GM23338 (cell line): ENCODE measurements at regions not wholly inside any gene's neighbourhood (a gene's known extent, or its start where the extent isn't known, plus 50 kb on each side); places are given as distances from the start of the nearest gene placed in this dataset.

Experiments used
- ATAC-seq: fragments of 200-7000 bp; cut with Tn5 transposase; 3 replicates; pipeline ENCODE4 v1.9.1; 2020
- DNase-seq: peaks from one replicate; pipeline ENCODE4 v3.0.0-alpha.2; 2015; ENCODE audit warnings: low spot score
- H2AFZ ChIP-seq: fragments of 200-600 bp; sonication (generic); 2 replicates; pipeline ENCODE4 v1.8.0; 2016; ENCODE audit warnings: antibody characterized with exemption, mild to moderate bottlenecking, moderate library complexity
- H3F3A ChIP-seq: fragments of 200-600 bp; sonication (generic); replicated peaks from 2 replicates; pipeline ENCODE4 v1.8.0; 2017; ENCODE audit warnings: antibody characterized with exemption, mixed run types, low read depth
- H3K27ac ChIP-seq: fragments of 200-600 bp; sonication (generic); 2 replicates; pipeline ENCODE4 v1.6.1; 2016; ENCODE audit warnings: low read depth
- H3K27me3 ChIP-seq: fragments of 200-600 bp; sonication (generic); 2 replicates; pipeline ENCODE4 v1.8.0; 2016; ENCODE audit warnings: mild to moderate bottlenecking, mixed run types, moderate library complexity; ENCODE audit not compliant: insufficient read depth
- H3K36me3 ChIP-seq: fragments of 200-600 bp; sonication (generic); 2 replicates; pipeline ENCODE4 v1.8.0; 2016; ENCODE audit warnings: mild to moderate bottlenecking; ENCODE audit not compliant: insufficient read depth
- H3K4me1 ChIP-seq: fragments of 200-600 bp; sonication (generic); 2 replicates; pipeline ENCODE4 v1.8.0; 2016; ENCODE audit warnings: mild to moderate bottlenecking, moderate library complexity; ENCODE audit not compliant: insufficient read depth
- H3K4me2 ChIP-seq: fragments of 200-600 bp; sonication (generic); 2 replicates; pipeline ENCODE4 v1.7.1; 2017; ENCODE audit warnings: mixed run types
- H3K4me3 ChIP-seq: fragments of 200-600 bp; sonication (generic); 2 replicates; pipeline ENCODE4 v1.6.1; 2016; ENCODE audit warnings: mixed run types
- H3K79me2 ChIP-seq: fragments of 200-600 bp; sonication (generic); replicated peaks from 2 replicates; pipeline ENCODE4 v1.8.0; 2017; ENCODE audit warnings: mild to moderate bottlenecking; ENCODE audit not compliant: insufficient read depth
- H3K9me2 ChIP-seq: fragments of 200-600 bp; sonication (generic); 2 replicates; pipeline ENCODE4 v1.8.0; 2017; ENCODE audit not compliant: insufficient read depth
- H4K20me1 ChIP-seq: fragments of 200-600 bp; sonication (generic); replicated peaks from 2 replicates; pipeline ENCODE4 v1.8.0; 2017; ENCODE audit warnings: mild to moderate bottlenecking; ENCODE audit not compliant: insufficient read depth
- H3K27ac Mint-ChIP-seq: 2 replicates; pipeline ENCODE4 v1.8.0; 2020; ENCODE audit warnings: inconsistent platforms, mild to moderate bottlenecking, moderate library complexity, mixed read lengths
- H3K27me3 Mint-ChIP-seq: 3 replicates; pipeline ENCODE4 v1.8.0; 2022; ENCODE audit warnings: low read depth, mild to moderate bottlenecking, moderate library complexity, mixed read lengths, inconsistent platforms; ENCODE audit not compliant: insufficient read depth, poor library complexity
- H3K36me3 Mint-ChIP-seq: 3 replicates; pipeline ENCODE4 v1.8.0; 2021; ENCODE audit warnings: low read depth, mild to moderate bottlenecking, inconsistent platforms, moderate library complexity, mixed read lengths
- H3K4me1 Mint-ChIP-seq: 3 replicates; pipeline ENCODE4 v1.8.0; 2020; ENCODE audit warnings: mild to moderate bottlenecking, inconsistent platforms, mixed read lengths
- H3K4me3 Mint-ChIP-seq: 3 replicates; pipeline ENCODE4 v1.8.0; 2021; ENCODE audit warnings: moderate library complexity, mild to moderate bottlenecking, inconsistent platforms, mixed read lengths
- H3K9me3 Mint-ChIP-seq: 3 replicates; pipeline ENCODE4 v1.8.0; 2020; ENCODE audit warnings: moderate library complexity, mild to moderate bottlenecking, inconsistent platforms, mixed read lengths
- CREB1 ChIP-seq: fragments of 250-450 bp; sonication (Bioruptor Pico); IDR thresholded peaks from 2 replicates; pipeline ENCODE4 v1.5.0; 2020; ENCODE audit warnings: low read depth, mild to moderate bottlenecking, moderate library complexity
- CTCF ChIP-seq, 2 experiments: fragments of 200-600 bp in 1 of 2; sonication (generic) in 1 of 2; conservative IDR thresholded peaks; 2 replicates each; pipeline versions ENCODE4 v1.5.1 to v1.6.1; 2016 to 2017; ENCODE audit warnings: antibody characterized with exemption in 2 of 2, low read depth in 2 of 2, mild to moderate bottlenecking in 2 of 2, moderate library complexity in 1 of 2
- ETS1 ChIP-seq: IDR thresholded peaks from 2 replicates; pipeline ENCODE4 v1.6.1; 2016; ENCODE audit warnings: antibody characterized with exemption
- EZH2 ChIP-seq: fragments of 200-600 bp; sonication (generic); IDR thresholded peaks from one replicate; pipeline ENCODE4 v1.8.0; 2017; ENCODE audit warnings: antibody characterized with exemption, mild to moderate bottlenecking, low read depth; ENCODE audit not compliant: unreplicated experiment
- EZH2phosphoT487 ChIP-seq: fragments of 200-600 bp; sonication (generic); IDR thresholded peaks from one replicate; pipeline ENCODE4 v1.8.1; 2018; ENCODE audit warnings: antibody characterized with exemption; ENCODE audit not compliant: unreplicated experiment
- JUNB ChIP-seq: IDR thresholded peaks from one replicate; pipeline ENCODE4 v1.6.1; 2016; ENCODE audit warnings: antibody characterized with exemption; ENCODE audit not compliant: unreplicated experiment
- NANOG ChIP-seq: IDR thresholded peaks from 2 replicates; pipeline ENCODE4 v1.6.1; 2016; ENCODE audit warnings: antibody characterized with exemption, borderline replicate concordance
- POLR2AphosphoS5 ChIP-seq: IDR thresholded peaks from 2 replicates; pipeline ENCODE4 v1.6.1; 2016; ENCODE audit warnings: antibody characterized with exemption, low read depth
- REST ChIP-seq: IDR thresholded peaks from one replicate; pipeline ENCODE4 v1.6.1; 2018; ENCODE audit warnings: antibody characterized with exemption; ENCODE audit not compliant: unreplicated experiment
- STAT1 ChIP-seq: IDR thresholded peaks from one replicate; pipeline ENCODE4 v1.6.1; 2016; ENCODE audit warnings: antibody characterized with exemption; ENCODE audit not compliant: unreplicated experiment
- ZNF114 ChIP-seq: fragments of 250-450 bp; sonication (Bioruptor Pico); IDR thresholded peaks from 2 replicates; pipeline ENCODE4 v1.5.0; 2020; ENCODE audit warnings: mild to moderate bottlenecking, moderate library complexity
- ZNF331 ChIP-seq: fragments of 250-450 bp; sonication (Bioruptor Pico); IDR thresholded peaks from 2 replicates; pipeline ENCODE4 v1.5.0; 2020; ENCODE audit warnings: low read depth, mild to moderate bottlenecking, moderate library complexity
- ZNF462 ChIP-seq: fragments of 250-450 bp; sonication (Bioruptor Pico); IDR thresholded peaks from 2 replicates; pipeline ENCODE4 v1.5.0; 2020; ENCODE audit warnings: mild to moderate bottlenecking, moderate library complexity

- H3F3A ChIP-seq = no peaks in the 10 kb centered on the region
- no peaks in the 10 kb centered on the region for H3K36me3 ChIP-seq
- no peak overlapping the region for H3K4me3 ChIP-seq
- no peaks in the 10 kb centered on the region for H3K9me3 Mint-ChIP-seq
- no peaks in the 10 kb centered on the region for H3K27me3 ChIP-seq
- H3K9me2 ChIP-seq = no peaks in the 10 kb centered on the region
- DNase-seq (no peak), ATAC-seq (no peak)
- no peaks in the 10 kb centered on the region for H4K20me1 ChIP-seq
- H2AFZ ChIP-seq = no peak overlapping the region
- H3K4me1 Mint-ChIP-seq = peaks cover 37% of the 10 kb centered on the region
- H3K36me3 Mint-ChIP-seq = no peaks in the 10 kb centered on the region
- peaks cover 30% of the 10 kb centered on the region for H3K4me1 ChIP-seq
- no peaks in the 10 kb centered on the region for H3K79me2 ChIP-seq
- peaks cover 1% of the 10 kb centered on the region for H3K27me3 Mint-ChIP-seq
- no peak overlapping the region for H3K27ac Mint-ChIP-seq
- no peak overlapping the region for H3K4me2 ChIP-seq
- TF ChIP-seq ZNF331 (CRISPR knock-in tag) (no peak), CREB1 (no peak), STAT1 (no peak), ZNF114 (CRISPR knock-in tag) (no peak), EZH2 (no peak), ETS1 (no peak), ZNF462 (no peak), NANOG (no peak), JUNB (no peak), CTCF (conservative IDR thresholded peaks at IDR 0.05; ENCODE audit: low read depth in 2 of 2) (no peak), REST (no peak), POLR2AphosphoS5 (no peak), EZH2phosphoT487 (no peak)
- H3K27ac ChIP-seq = no peak overlapping the region
- H3K4me3 Mint-ChIP-seq = no peak overlapping the region
These were observed 669.6 kb upstream of the ZNF608 start for GRCh38 chr5:125416055-125416454.
